HG02973 (cell line): ENCODE measurements at regions not wholly inside any gene's neighbourhood (a gene's known extent, or its start where the extent isn't known, plus 50 kb on each side); places are given as distances from the start of the nearest gene placed in this dataset.

ENCODE experiments used
- ATAC-seq: cut with Tn5 transposase; IDR thresholded peaks from one replicate; pipeline ENCODE4 v1.9.1; 2021; ENCODE audit warnings: moderate library complexity; ENCODE audit not compliant: unreplicated experiment

GRCh38 chr2:140064243-140064642 is 1284.1 kb upstream of the NXPH2 start:
- no peak for ATAC-seq

- ATAC-seq = no peak
Measured at GRCh38 chr2:140063356-140063755, 1283.2 kb upstream of the NXPH2 start.

DNA sequence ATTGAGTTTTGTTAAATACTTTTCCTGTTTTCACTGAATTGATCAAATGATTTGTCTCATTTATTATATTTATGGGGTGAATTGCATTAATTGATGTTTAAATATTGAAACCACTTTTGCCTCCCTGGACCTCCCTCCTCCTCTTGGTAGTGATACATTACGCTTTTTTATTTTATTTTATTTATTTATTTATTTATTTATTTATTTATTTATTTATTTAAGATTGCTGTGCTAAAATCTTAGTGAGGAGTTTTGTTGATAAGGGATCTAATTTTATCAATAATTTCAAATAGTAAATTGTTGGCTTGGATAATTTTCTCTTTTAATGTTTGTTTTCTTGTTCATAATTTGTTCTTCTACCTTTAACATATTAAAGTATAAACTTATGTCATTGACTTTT is 1281.0 kb upstream of the NXPH2 start:
- ATAC-seq = no peak

- no peak for ATAC-seq
Measured at GRCh38 chr2:140057928-140058327, 1277.7 kb upstream of the NXPH2 start.

GRCh38 chr2:140041811-140042210 is 1261.6 kb upstream of the NXPH2 start:
- no peak for ATAC-seq

GRCh38 chr2:140041239-140041638 is 1261.0 kb upstream of the NXPH2 start:
- ATAC-seq = no peak

DNA sequence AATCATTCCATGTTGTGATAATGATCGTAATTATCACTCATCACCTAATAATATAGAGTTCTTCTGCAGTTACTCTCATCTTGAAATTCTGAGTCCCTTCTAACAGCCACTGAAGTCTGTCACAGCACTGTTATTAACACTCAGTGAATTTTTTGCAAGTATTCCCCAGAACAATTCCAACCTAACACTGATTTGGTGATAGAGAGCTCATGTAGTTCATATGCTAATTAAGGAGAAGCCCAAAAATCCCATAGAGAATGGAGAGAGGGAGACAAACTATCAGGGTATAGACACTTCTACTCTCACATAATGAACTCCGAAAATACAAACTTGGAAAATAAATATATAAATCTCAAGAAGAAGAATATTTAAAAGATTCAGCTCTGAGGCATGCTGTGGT is 1253.4 kb upstream of the NXPH2 start:
- no peak for ATAC-seq

- no peak for ATAC-seq
Measured at GRCh38 chr2:140027966-140028365, 1247.8 kb upstream of the NXPH2 start.

GRCh38 chr2:140027320-140027719 is 1247.1 kb upstream of the NXPH2 start:
- no peak for ATAC-seq

DNA sequence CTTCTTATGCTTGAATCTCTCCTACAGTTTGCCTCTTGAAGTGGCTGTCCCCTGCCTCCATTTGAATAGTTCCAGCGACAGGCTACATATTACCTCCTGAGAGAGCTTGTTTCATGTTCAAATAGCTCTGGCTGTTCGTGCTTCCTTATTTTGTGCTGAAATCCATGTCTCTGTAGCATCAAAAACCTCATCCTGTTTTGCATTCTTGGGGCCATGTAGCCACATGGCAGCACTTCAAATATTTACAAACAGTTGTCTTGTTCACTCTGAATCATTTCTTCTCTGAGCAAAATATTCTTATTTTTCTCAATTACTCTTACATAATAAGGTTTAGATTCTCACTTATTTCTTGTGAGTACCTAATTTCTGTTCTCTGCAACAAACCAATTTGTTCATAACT is 1243.1 kb upstream of the NXPH2 start:
- no peak for ATAC-seq

- no peak for ATAC-seq
Measured at GRCh38 chr2:140018541-140018940, 1238.4 kb upstream of the NXPH2 start.

DNA sequence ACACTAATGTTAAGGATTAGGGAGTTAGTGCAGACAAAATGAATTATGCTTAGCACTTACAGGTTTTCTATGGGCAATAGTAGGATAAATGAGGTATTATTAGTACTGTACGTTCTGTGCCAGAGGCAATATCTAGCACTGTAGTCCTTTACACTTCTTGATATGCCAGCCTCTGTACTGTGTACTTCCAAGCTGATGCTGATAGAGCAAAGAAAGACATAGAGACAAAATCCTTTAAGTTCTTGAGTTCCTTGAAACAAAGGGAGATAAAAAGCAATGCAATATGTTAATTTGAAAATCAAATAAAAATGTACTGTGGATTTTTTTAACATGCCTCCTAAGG is 1234.0 kb upstream of the NXPH2 start:
- ATAC-seq = no peak

DNA sequence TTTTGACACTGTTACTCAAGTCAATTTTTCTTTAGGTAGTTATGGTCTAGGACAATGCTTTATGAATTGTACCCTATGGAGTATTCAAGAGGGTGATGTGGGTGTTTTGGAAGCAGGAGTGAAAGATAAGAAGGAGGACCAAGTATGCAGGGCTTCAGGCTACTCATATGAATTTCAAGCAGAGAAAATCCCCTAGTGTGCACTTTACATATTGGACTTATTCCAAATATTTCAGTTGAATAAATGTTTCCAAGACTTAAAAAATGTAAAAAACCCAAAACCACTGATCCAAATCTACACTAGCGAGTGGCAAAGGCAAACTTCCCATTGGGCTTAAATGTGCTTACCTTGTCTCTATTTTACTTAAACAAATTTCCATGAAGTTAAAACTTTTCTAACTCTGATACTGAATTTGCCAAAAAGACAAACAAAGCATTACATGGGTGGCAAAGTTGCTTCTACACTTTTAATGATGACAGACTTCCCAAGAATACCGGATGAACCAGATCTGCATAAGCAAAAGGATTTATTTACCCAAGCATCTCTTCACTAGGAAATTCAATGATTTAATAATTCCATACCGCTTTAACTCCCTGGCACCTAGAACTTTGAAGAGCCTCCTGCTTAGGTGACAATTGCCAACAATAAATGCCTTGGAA is 1233.5 kb upstream of the NXPH2 start:
- ATAC-seq = no peak

DNA sequence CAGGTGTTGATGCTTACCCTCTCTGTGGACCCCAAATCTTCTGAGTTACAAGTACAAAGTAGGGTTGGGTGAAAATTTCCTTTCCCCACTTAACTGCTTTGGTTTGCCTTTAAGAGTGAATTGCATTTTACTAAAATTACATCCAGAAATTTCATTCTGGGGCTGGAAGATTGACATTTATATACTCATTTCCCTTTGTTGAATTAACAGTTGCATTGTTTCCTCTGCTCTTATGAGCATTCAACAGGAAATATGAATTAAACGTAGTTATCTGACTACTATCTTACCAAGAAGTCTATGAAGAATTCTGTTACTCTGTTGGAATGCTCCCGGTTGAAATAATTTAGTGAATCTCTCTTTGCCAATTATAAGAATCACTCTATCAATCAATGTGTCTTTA is 1231.1 kb upstream of the NXPH2 start:
- ATAC-seq = no peak

- no peak for ATAC-seq
Measured at GRCh38 chr2:140002110-140002509, 1221.9 kb upstream of the NXPH2 start.

GRCh38 chr2:139992711-139993345 is 1212.6 kb upstream of the NXPH2 start:
- ATAC-seq = no peak

DNA sequence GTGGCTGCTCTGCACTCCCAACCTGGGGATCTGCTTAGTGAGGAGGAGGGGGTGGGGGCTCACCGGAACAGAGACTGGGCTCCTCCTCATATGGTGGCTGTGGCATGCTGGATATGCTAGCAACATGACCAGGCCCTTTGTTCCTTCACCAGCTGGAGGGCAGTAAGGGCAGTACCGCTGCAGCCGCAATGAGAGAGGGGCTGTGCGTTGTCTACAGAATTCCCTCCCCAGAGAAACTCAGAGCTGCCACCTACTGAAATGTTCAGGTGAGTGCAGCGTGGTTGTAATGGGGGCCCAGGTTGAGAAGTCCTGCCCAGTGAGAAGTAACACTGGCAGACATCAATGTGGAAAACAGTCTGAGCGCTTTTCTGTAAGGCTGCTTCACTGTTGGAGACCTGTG is 1211.9 kb upstream of the NXPH2 start:
- no peak for ATAC-seq

- ATAC-seq = no peak
Measured at GRCh38 chr2:139990646-139991335, 1210.6 kb upstream of the NXPH2 start.

- ATAC-seq = no peak
Measured at GRCh38 chr2:139969323-139969722, 1189.1 kb upstream of the NXPH2 start.

DNA sequence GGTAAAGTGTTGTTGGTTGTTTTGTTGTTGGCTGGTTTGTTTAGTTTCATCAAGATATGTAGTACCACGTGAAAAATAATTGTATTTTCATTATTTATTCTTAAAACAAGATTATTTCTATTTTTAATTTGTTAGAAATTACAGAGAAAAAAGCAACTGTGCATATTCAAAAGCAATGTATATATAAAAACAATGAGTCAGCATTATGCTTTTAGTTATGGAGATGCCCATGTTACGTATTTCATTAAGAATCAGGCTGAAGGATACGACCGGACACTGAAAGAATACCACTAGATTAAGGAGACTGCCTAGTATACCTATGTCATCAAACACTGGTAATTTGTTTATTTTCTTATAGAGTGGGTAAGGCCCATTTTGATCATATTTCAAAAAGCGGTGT is 1188.4 kb upstream of the NXPH2 start:
- no peak for ATAC-seq

GRCh38 chr2:139967665-139968064 is 1187.5 kb upstream of the NXPH2 start:
- ATAC-seq = no peak

GRCh38 chr2:139964721-139965440 is 1184.7 kb upstream of the NXPH2 start:
- no peak for ATAC-seq
